NB4 (cell line): ENCODE measurements at regions not wholly inside any gene's neighbourhood (a gene's known extent, or its start where the extent isn't known, plus 50 kb on each side); places are given as distances from the start of the nearest gene placed in this dataset.

ENCODE experiments used
- CTCF ChIP-seq: IDR thresholded peaks from one replicate; pipeline ENCODE4 v1.5.1; 2012; ENCODE audit warnings: low read depth, low read length
- MAX ChIP-seq: IDR thresholded peaks from 2 replicates; pipeline ENCODE4 v1.6.1; 2011; ENCODE audit warnings: low read depth, low read length
- POLR2A ChIP-seq: IDR thresholded peaks from 2 replicates; pipeline ENCODE4 v1.6.1; 2011; ENCODE audit warnings: mild to moderate bottlenecking; ENCODE audit not compliant: insufficient read length; ENCODE audit errors: extremely low read depth

- TF ChIP-seq CTCF (no peak), MAX (no peak), POLR2A (no peak)
Observed at GRCh38 chrX:84873176-84873575, 130.5 kb upstream of the APOOL start.
